IPS-20b (cell line): ENCODE measurements at regions not wholly inside any gene's neighbourhood (a gene's known extent, or its start where the extent isn't known, plus 50 kb on each side); places are given as distances from the start of the nearest gene placed in this dataset.
"Not testable (repeated sequence)": the region's sequence is repeated elsewhere in the genome, so short reads cannot be mapped to it uniquely, and the experiment has no call there.

ENCODE experiments used
- H3K27ac ChIP-seq: one replicate; pipeline ENCODE4 v1.5.1; 2013; ENCODE audit warnings: low read length
- H3K27me3 ChIP-seq: 2 replicates; pipeline ENCODE4 v1.6.1; 2013; ENCODE audit warnings: mild to moderate bottlenecking, low read length, inconsistent platforms; ENCODE audit not compliant: insufficient read depth
- H3K36me3 ChIP-seq: 2 replicates; pipeline ENCODE4 v1.6.1; 2013; ENCODE audit warnings: low read depth, mild to moderate bottlenecking, inconsistent platforms, low read length, moderate library complexity; ENCODE audit not compliant: insufficient read depth
- H3K4me1 ChIP-seq: 2 replicates; pipeline ENCODE4 v1.6.1; 2013; ENCODE audit warnings: mild to moderate bottlenecking, control low read depth, inconsistent platforms, low read length, moderate library complexity; ENCODE audit not compliant: insufficient read depth
- H3K4me3 ChIP-seq: 2 replicates; pipeline ENCODE4 v1.5.1; 2013; ENCODE audit warnings: mild to moderate bottlenecking, low read length, inconsistent platforms
- H3K9ac ChIP-seq: 2 replicates; pipeline ENCODE4 v1.6.1; 2013; ENCODE audit warnings: low read depth, mild to moderate bottlenecking, inconsistent platforms, low read length, moderate library complexity
- H3K9me3 ChIP-seq: 2 replicates; pipeline ENCODE4 v1.6.1; 2013; ENCODE audit warnings: mild to moderate bottlenecking, low read depth, low read length, inconsistent platforms; ENCODE audit not compliant: insufficient read depth

- H3K4me3 ChIP-seq = no peak overlapping the region
- peaks cover 32% of the 10 kb centered on the region; the same call in 1 of the 2 replicates for H3K27me3 ChIP-seq
- H3K36me3 ChIP-seq = no peaks in the 10 kb centered on the region
- H3K4me1 ChIP-seq = peaks cover 6% of the 10 kb centered on the region; the same call in 1 of the 2 replicates
- no peaks in the 10 kb centered on the region for H3K9me3 ChIP-seq
- H3K27ac ChIP-seq = no peak overlapping the region
- H3K9ac ChIP-seq = no peak overlapping the region
These were observed 72.1 kb upstream of the SETMAR start for GRCh38 chr3:4231041-4231440.

- peaks cover 6% of the 10 kb centered on the region; the same call in 1 of the 2 replicates for H3K4me1 ChIP-seq
- H3K36me3 ChIP-seq = no peaks in the 10 kb centered on the region
- no peaks in the 10 kb centered on the region; the same call in 1 of the 2 replicates for H3K9me3 ChIP-seq
- no peak overlapping the region for H3K9ac ChIP-seq
- peaks cover 32% of the 10 kb centered on the region; the same call in 1 of the 2 replicates for H3K27me3 ChIP-seq
- H3K4me3 ChIP-seq = no peak overlapping the region
- no peak overlapping the region for H3K27ac ChIP-seq
These were observed 70.4 kb upstream of the SETMAR start for GRCh38 chr3:4232798-4233197.

- Histone ChIP-seq H3K27ac (no peak overlapping the region), H3K9me3 (no peaks in the 10 kb centered on the region; the same call in 1 of the 2 replicates), H3K4me3 (no peak overlapping the region), H3K9ac (no peak overlapping the region), H3K36me3 (no peaks in the 10 kb centered on the region), H3K27me3 (peaks cover 32% of the 10 kb centered on the region; the same call in 1 of the 2 replicates), H3K4me1 (peaks cover 6% of the 10 kb centered on the region; the same call in 1 of the 2 replicates)
These were observed 69.7 kb upstream of the SETMAR start for GRCh38 chr3:4233488-4233887.

- Histone ChIP-seq H3K4me3 (no peak overlapping the region), H3K9ac (no peak overlapping the region), H3K27ac (no peak overlapping the region), H3K36me3 (no peaks in the 10 kb centered on the region), H3K27me3 (peaks cover 32% of the 10 kb centered on the region; the same call in 1 of the 2 replicates), H3K9me3 (no peaks in the 10 kb centered on the region; the same call in 1 of the 2 replicates), H3K4me1 (peaks cover 6% of the 10 kb centered on the region; the same call in 1 of the 2 replicates)
These were observed 68.3 kb upstream of the SETMAR start for GRCh38 chr3:4234889-4235288.

GRCh38 chr3:4235690-4236089 is 67.5 kb upstream of the SETMAR start:
- Histone ChIP-seq H3K27ac (no peak overlapping the region), H3K36me3 (no peaks in the 10 kb centered on the region), H3K9me3 (no peaks in the 10 kb centered on the region; the same call in 1 of the 2 replicates), H3K9ac (no peak overlapping the region), H3K27me3 (peaks cover 32% of the 10 kb centered on the region; the same call in 1 of the 2 replicates), H3K4me1 (peaks cover 6% of the 10 kb centered on the region; the same call in 1 of the 2 replicates), H3K4me3 (no peak overlapping the region)

GRCh38 chr3:4241595-4242170 is 61.5 kb upstream of the SETMAR start:
- Histone ChIP-seq H3K9me3 (no peaks in the 10 kb centered on the region; the same call in 1 of the 2 replicates), H3K4me3 (no peak overlapping the region), H3K27me3 (no peaks in the 10 kb centered on the region), H3K36me3 (no peaks in the 10 kb centered on the region), H3K27ac (no peak overlapping the region), H3K9ac (no peak overlapping the region), H3K4me1 (no peaks in the 10 kb centered on the region)

GRCh38 chr3:4245671-4246070 is 57.5 kb upstream of the SETMAR start:
- no peak overlapping the region for H3K27ac ChIP-seq
- no peaks in the 10 kb centered on the region for H3K4me1 ChIP-seq
- H3K9ac ChIP-seq = no peak overlapping the region
- H3K4me3 ChIP-seq = no peak overlapping the region
- H3K27me3 ChIP-seq = no peaks in the 10 kb centered on the region
- no peaks in the 10 kb centered on the region for H3K36me3 ChIP-seq
- no peaks in the 10 kb centered on the region for H3K9me3 ChIP-seq

GRCh38 chr3:4247391-4247790 is 55.8 kb upstream of the SETMAR start:
- no peaks in the 10 kb centered on the region for H3K36me3 ChIP-seq
- H3K4me3 ChIP-seq = no peak overlapping the region
- no peaks in the 10 kb centered on the region for H3K4me1 ChIP-seq
- H3K27ac ChIP-seq = no peak overlapping the region
- H3K9ac ChIP-seq = no peak overlapping the region
- no peaks in the 10 kb centered on the region for H3K9me3 ChIP-seq
- H3K27me3 ChIP-seq = no peaks in the 10 kb centered on the region

GRCh38 chr3:4250064-4250463 is 53.1 kb upstream of the SETMAR start:
- Histone ChIP-seq H3K4me3 (no peak overlapping the region), H3K9me3 (no peaks in the 10 kb centered on the region), H3K27me3 (no peaks in the 10 kb centered on the region), H3K4me1 (no peaks in the 10 kb centered on the region), H3K9ac (no peak overlapping the region), H3K27ac (no peak overlapping the region), H3K36me3 (no peaks in the 10 kb centered on the region)

- Histone ChIP-seq H3K36me3 (no peaks in the 10 kb centered on the region), H3K27me3 (no peaks in the 10 kb centered on the region), H3K4me1 (no peaks in the 10 kb centered on the region), H3K4me3 (no peak overlapping the region), H3K27ac (no peak overlapping the region), H3K9me3 (no peaks in the 10 kb centered on the region), H3K9ac (no peak overlapping the region)
These were observed 51.8 kb upstream of the SETMAR start for GRCh38 chr3:4251412-4251811.

GRCh38 chr3:4253072-4253832 is 49.9 kb upstream of the SETMAR start:
- H3K9ac ChIP-seq, H3K9me3 ChIP-seq, H3K27ac ChIP-seq, H3K36me3 ChIP-seq, H3K4me1 ChIP-seq, H3K27me3 ChIP-seq, H3K4me3 ChIP-seq: not testable (repeated sequence)
